ENCODE measurements at regions not wholly inside any gene's neighbourhood (a gene's known extent, or its start where the extent isn't known, plus 50 kb on each side); places are given as distances from the start of the nearest gene placed in this dataset.

DNA sequence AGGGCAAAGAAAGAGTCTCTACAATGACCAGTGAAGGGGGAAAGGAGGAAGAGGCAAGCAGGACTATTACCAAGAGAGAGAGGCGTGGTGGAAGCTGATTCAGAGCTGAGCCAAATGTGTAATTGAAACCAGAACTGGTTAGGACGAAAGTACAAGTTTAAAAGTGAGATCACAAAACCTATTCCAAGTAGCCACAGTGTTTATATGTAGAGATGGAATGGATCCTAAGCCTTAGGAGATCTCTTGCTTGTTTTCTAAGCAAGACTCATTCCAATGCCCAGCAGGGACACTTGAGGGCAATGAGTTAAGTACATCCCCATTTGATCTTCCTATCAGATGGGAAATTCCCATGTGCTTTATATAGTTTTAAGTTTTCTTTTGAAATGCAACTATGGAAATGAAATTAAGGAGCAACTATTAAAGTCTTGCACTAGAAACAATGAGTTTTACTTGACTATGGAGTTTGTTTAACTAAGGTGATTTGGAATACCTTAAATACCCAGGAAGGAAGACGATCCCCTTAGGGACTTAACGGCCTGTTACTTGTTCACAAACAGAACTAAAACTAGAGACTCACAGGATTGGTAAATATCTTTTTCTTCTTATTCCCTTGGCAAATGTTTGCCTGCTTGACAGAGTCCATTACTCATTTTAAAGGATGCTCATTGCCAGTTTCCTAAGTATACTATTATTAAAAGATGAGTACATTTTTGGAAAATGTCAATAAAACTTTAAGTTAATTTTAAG, 51.1 kb upstream of the SNX2 start:
- DNase-seq: peak; percentile 40

All from amniotic stem cell (primary cell).